ENCODE measurements at regions not wholly inside any gene's neighbourhood (a gene's known extent, or its start where the extent isn't known, plus 50 kb on each side); places are given as distances from the start of the nearest gene placed in this dataset.
"Not testable (repeated sequence)": the region's sequence is repeated elsewhere in the genome, so short reads cannot be mapped to it uniquely, and the experiment has no call there.

DNA sequence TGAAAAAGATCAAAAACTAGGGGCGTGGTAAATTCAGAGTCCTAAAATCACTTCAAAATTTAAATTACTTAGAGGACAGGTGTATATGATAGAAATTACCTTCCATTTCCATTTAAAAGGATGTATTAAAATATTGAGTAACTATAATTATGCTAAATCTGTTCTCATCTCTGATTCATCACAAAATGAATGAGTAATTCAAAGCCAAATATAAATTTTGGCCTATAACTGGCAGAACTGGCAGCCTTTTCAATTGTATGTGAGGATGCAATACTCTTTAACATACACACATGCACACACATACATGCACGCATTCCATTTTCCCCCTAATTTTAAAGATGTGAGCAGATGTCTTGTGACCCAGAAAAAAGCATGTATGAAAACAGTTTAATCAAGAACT, 194.6 kb downstream of the EPM2A start:
- DNase-seq: no peak

DNA sequence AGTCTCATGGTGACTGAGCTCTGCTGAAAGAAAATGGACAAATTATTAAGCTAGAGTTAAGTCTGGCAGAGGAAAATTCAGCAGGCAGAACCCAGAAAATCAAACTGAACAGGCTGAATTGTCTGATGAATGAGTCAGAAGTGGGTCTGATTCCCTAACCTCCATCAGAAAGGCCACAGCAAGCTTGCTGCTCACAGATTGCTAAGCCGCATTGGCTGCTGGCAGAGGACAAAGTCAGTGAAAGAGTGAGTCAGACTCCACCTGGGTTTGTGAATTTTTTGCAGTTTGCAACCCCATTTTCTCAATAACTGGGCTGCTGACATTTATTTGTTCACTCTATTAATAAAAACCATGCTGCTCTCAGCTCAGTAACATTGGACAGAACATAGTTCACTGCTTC, 191.3 kb downstream of the EPM2A start:
- DNase-seq: no peak

DNA sequence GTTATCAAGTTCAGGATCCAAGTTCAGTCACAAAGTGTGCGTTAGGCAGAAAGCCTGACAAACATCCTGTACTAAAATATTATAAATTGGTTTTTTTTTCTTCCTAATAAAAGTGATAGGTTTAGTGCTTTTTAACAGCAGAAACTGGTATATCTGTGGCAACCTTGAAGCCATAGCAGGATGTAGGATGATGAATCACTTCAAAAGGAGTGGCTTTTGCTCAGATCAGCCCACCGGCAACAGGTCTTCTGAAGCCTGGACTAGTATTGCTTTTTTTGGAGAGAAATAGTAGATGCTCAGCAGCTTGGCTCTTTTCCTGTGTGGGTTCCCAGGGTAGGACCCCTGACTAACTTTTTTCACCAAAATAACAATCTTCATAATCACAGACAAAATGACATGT, 190.8 kb downstream of the EPM2A start:
- DNase-seq: no peak

DNA sequence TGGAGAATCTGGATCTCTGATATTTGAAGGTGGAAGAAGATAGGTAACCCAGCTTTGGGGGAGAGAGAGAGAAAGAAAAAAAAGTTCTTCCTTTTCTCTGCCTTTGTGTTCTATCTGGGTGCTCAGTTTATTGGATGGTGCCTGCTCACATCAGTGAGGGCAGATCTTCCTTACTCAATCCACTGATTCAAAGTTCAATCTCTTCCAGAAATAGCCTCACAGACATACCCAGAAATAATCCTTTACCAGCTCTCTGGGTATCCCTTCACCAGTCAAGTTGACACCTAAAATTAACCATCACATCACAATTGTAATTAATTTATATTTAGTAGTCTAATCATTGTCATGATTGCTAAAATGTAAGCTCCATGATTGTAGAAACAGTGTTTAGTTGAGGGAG, 189.1 kb downstream of the EPM2A start:
- DNase-seq: no peak

DNA sequence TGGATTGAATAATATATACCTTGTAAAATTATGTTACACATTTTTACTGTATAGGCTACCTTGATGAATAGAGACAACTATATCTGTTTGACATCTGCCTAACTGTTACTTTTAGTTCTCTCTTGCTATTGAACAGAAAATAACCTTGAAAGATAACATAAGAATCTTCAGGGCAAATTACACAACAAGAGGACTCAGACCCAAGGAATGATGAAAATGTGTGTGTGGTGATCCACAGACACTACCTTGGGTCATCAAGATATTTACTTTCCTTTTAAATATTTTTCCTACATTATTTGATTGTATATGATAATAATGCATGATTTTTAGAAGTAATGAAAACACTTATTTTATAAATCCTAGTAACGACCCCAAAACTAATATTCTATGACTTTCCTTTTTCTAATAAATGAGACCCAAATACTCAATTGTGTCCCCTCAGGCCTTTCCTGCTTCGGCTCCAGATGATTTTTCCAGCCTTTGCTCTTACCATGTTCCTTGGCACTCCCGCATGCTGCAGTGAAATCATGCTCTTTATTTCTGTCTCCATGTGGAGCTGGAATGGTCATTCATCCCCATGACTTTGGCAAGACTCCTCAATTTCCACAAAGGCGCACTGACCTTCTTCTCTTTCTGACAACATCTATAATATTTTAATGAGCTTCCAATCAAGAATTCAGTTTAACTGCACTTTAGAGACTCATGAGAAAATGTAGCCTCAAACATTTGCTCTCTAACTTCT, 187.6 kb downstream of the EPM2A start:
- DNase-seq: no peak

DNA sequence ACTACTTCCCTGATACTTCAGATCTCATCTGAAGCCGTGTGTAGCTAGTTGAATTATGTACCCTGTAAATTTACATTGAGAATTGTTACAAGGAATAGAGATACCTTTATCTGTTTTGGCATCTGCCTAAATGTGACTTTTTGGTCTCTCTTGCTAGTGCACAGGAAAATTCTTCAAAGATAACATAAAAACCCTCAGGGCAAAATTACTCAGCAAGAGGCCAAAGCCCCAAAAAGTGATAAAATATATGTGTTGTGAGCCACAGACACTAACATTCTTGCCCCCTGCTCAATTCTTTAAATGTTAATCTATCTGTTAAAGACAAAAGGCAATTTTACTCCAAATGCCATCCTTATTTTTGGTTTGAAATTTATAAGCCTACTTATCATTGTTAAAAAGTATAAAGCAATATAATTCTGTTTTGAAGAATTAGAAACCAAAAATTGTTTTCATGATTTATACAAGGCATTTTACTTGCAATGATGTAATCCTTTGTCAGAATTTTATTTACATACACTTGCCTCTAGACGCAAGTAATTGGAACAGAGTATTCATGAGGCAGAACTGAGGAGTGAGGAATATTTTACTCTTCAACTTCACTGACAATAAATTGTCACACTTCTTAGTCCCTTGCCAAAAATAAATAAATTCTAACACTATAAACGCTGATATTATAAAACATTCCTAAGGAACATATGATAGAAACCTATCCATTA, 186.2 kb downstream of the EPM2A start:
- DNase-seq: no peak

DNA sequence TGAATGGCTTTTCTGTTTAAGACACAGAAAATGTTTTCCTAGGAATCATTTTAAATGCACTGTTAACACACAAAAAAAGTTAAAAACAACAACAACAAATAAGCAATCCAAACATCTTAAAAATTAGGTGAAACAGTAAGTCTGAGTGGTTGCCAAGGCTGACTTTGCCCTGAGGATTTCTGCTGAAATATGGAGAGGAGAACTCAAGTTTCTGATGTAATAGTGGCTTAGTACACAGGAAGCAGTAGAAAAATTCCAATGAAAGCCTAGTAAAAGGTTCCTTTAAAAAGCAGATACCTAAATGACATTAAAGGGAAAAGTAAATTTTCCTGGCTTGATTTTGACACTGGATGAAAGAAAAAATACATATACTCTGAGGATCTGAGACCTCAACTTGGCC, 184.2 kb downstream of the EPM2A start:
- DNase-seq: no peak

DNA sequence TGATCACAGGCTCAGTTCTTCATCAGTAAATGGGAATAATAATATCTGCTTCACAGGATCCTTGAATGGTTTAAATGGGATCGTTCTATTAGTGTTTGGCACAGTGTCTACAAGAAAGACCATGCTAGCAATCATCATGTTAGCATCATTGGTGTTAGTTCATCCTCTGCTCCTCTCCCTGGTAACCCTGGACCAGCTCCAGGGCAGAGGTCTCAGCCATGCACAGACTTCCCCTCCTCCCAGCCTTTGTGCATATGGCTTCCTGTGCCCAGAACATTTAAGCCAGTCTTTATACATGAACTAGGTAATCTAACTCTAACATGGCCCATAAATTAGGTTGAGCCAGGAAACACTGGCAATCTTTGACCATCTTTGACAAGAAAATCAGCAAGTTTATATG, 180.2 kb downstream of the EPM2A start:
- DNase-seq: no peak

DNA sequence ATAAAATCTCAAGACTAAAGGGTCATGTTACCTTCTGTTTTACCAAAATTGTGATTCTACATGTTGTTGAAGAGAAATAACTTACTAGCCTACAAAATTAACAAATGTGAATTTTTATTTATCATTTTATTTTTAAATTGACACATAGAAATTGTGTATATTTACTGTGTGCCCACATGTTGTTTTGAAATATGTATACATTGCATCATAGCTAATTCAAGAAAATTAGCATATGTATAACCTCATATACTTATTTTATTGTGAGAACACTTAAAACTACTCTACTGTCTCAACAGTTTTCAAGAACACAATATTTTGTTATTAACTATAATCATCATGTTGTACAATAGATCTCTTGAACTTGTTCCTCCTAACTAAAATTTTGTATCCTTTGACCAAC, 177.8 kb downstream of the EPM2A start:
- no peak for DNase-seq

DNA sequence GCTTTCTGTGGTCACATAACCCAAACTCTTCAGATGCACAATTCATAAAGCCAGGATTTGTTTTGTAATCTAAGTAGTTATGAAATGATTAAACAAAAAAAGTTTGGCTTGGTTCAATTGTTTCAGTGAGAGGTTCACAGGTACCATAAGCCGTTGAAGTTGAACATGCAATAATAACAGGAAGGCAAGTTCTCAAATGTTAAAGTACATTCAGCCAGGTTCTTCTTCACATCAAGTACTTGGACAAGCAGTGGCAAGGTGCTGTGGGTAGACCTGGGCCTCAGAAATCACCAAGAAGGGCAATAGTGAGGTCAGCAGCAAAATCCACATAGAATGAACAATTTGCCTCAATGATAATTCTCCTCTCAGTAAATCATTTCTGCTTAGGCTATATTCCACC, 175.5 kb downstream of the EPM2A start:
- DNase-seq: no peak

DNA sequence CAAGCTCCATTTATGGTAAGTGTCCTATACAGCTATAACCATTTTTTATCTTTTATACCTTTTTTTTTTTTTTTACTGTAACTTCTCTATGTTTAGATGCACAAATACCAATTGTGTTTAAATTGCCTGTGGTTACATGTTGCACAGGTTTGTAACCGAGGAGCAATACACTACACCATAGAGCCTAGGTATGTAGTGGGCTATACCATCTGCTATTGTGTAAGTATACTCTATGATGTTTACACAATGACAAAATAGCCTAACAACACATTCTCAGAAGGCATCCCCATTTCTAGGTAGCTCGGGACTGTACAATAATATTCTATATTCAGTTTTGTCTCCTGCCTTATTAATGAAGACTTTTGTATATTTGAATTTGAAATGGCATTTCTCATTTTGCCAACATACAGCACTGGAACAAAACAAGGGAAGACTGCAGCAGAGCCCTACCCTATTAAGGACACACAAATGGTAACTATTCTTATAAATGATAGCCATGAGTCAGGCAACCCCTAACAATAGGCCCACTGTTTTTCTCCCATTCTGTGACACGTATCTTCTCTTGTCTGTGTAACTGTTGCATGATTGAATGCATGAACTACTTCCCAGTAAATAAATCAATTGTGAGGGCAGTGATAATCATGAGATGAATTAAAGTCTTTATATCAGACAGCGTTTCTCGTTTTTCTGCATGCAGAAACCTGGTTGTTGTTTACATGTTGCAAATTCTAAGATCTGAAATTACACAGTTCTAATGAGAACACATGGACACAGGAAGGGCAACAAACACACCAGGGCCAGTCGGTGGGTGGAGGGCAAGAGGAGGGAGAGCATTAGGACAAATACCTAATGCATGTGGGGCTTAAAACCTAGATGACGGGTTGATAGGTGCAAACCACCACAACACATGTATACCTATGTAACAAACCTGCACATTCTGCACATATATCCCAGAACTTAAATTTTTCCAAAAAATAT, 173.9 kb downstream of the EPM2A start:
- no peak for DNase-seq

DNA sequence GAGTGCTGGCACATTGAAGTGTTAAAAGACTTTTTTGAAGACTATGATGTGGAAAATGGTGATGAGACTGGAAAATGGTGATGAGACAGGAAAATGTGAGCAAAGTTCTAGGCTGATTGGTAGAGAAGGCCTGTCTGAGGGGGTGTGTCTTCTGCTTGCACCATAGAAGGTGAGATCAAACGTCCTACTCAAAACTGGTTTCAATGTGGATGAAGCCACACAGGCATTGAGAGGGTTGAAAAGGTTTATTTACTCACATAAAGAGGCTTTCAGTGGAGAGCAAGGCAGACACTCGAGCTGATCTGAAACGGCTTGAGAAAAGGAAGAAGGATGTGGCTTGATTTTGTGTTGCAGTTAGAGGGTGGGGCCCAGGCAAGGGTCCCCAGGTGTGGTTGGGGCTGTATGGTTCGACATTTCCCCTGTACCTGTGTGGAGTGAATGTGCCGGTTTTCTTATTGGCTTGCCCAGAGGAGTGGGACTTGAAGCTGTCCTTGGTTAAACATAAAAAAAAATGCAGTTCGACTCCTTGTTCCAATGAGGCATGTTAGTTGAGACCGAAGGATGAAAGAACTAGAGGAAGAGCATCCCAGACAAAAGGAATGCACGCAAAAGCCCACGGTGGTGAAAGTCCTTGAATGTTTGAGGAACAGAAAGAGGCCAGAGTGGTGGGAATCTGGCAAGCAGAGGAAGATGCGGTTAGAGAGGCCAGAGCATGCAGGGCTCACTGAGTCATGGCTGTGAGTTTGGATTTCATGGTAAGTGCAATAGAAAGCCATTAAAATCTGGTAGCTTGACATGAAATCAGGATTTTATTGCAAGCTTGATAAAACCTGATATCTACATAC, 172.3 kb downstream of the EPM2A start:
- no peak for DNase-seq

DNA sequence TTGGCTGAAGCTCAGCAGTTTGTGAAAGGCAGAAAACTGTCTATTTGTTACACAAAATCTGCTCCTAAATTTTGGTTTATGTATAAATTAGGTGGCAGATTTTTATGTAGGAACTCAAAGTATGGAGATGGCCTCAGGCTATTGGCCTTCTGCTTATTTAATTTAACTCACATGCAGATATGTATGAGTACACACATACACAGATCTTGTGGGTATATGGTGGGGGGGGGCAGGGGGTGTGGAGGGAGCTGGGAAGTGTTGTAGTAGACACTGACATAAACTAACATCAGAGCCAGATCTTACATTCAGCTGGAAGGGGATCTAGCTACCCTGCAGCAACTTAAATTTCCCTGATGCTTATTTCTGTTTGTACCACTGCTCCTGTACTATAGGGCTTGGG, 170.8 kb downstream of the EPM2A start:
- DNase-seq: no peak

DNA sequence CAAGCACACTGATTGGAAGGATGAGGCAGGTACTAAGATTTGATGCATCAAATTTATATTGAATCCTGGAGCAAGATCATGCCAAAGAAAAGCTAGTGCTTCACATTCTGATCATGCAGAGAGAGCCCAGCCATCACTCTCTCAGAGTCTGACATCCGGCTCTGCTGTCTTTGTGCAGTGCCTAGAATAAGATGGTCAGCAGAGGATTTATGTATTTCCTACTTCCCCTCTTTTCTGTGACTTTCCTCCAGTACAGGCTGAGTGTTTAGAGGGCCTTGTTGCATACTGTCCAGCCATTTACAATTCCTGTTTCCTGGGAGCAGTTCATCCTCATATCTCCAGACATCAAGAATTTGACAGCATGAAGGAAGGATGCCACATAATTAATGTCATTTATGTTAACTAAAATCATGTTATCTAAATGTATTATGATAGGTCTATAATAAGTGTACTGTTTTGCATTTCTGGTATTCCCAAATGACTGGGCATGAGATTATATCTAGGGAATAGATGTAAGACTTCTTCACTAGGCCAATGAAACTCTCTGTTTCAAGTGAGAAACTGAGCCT, 167.6 kb downstream of the EPM2A start:
- DNase-seq: no peak

DNA sequence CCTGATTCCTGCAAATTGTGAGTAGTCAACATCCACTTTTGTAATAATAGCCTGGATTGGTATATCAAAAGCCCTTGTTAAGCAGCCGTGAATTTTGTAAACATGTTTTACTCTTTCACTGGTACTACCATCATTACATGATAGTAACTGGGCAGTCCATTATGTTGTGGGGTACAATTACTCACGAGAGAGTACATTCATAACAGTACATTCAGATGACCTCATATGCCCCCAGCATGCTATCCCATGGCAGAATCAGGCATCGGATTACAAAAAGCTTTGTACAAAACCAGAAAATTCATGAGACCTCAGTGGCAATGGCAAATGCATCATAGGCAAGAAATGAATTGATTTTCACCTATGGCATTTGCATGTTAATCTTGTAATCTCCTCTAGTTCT, 166.2 kb downstream of the EPM2A start:
- DNase-seq: no peak

DNA sequence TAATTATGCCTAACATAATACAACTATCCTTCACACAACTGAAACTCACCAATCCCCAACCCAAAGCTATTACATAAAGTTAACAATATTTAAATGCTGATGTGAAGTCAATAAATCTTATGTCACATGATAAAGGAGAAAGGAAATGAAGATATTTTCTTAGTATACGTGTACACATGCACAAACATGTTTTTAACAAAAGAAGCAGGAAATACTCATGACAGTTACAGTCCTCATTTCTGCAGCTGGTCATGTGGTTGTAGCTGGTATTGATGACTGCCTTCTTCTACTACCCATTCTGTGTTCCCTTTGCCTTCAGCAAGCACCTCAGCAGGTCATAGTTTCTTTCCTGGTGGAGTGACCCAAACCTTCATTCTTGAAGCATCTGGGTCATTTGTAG, 165.0 kb downstream of the EPM2A start:
- not testable (repeated sequence) for DNase-seq

DNA sequence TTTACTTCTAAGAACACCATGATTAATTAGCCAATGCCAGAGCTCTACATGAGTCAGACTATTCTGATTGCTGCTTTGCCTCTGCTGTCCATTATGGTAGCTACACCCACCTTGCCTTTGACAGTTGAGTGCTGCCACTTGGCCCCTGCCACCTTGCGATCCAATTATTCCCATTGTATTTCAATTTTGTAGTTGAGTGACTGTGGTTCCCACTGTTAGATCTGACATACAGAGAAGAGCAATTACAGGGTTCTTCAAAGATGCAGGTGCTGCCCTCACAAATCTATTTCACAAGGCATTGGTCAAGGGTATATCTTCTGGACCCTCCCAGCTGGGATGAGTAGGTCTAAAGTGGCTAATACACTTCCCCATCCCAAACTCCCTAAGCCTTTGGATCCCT, 161.1 kb downstream of the EPM2A start:
- DNase-seq: not testable (repeated sequence)
